Endothelial cell of umbilical vein (primary cell): ENCODE measurements at regions not wholly inside any gene's neighbourhood (a gene's known extent, or its start where the extent isn't known, plus 50 kb on each side); places are given as distances from the start of the nearest gene placed in this dataset.

Source experiments
- BruUV-seq: library from RNA; stranded (reverse); fragments of 400-500 nt; replicated peaks from 2 replicates; lab custom pipeline; 2021; lab: Mats Ljungman, UMichigan
- CTCF ChIA-PET: fragments of 300-600, 350-600 bp; sonication (Branson Sonifier 250); formaldehyde crosslinking; loops from one replicate; lab custom pipeline; 2021; ENCODE audit warnings: antibody characterized with exemption, inconsistent platforms; lab: Charles Lee
- POLR2A ChIA-PET: fragments of 300-600, 350-600 bp; sonication (Branson Sonifier 250); formaldehyde crosslinking; loops from one replicate; lab custom pipeline; 2021; ENCODE audit warnings: antibody characterized with exemption, inconsistent platforms; lab: Charles Lee
- DNase-seq: peaks from one replicate; pipeline ENCODE4 v3.0.0-alpha.2; 2011; ENCODE audit warnings: low read depth, low spot score
- FAIRE-seq: peaks from 2 replicates; lab custom pipeline; 2011; peaks lifted over from hg19 to GRCh38; lab: Jason Lieb, UNC
- H2AFZ ChIP-seq: 2 replicates; pipeline ENCODE4 v1.6.0; 2012; ENCODE audit warnings: low read depth, low read length, control low read depth, inconsistent platforms
- H3K27ac ChIP-seq: 2 replicates; pipeline ENCODE4 v1.5.1; 2011; ENCODE audit warnings: low read depth, mild to moderate bottlenecking, control low read depth, low read length, moderate library complexity; ENCODE audit not compliant: insufficient read depth
- H3K27me3 ChIP-seq, 2 experiments: 2 replicates each; pipeline versions ENCODE4 v1.6.0 to v1.6.1; 2011; ENCODE audit warnings: low read length in 2 of 2, mixed read lengths in 1 of 2; ENCODE audit not compliant: control insufficient read depth in 2 of 2, insufficient read depth in 2 of 2
- H3K36me3 ChIP-seq, 2 experiments: 2 replicates in 1 of 2; 3 replicates in 1 of 2; pipeline ENCODE4 v1.5.1; 2011; ENCODE audit warnings: low read length in 2 of 2, mild to moderate bottlenecking in 1 of 2, moderate library complexity in 1 of 2; ENCODE audit not compliant: control insufficient read depth in 2 of 2, insufficient read depth in 2 of 2; ENCODE audit errors: extremely low read depth in 1 of 2
- H3K4me1 ChIP-seq: 3 replicates; pipeline ENCODE4 v1.5.1; 2011; ENCODE audit warnings: mild to moderate bottlenecking, low read length; ENCODE audit not compliant: control insufficient read depth, insufficient read depth; ENCODE audit errors: extremely low read depth
- H3K4me2 ChIP-seq: 2 replicates; pipeline ENCODE4 v1.6.1; 2011; ENCODE audit warnings: low read length, control low read depth, mixed read lengths; ENCODE audit not compliant: insufficient read depth
- H3K4me3 ChIP-seq, 3 experiments: fragments of 200-600 bp in 1 of 3; sonication (generic), shearing (Covaris generic) in 1 of 3; replicated peaks in 1 of 3; 2 replicates each; pipeline ENCODE4 v1.5.1; 2011 to 2016; ENCODE audit warnings: control low read depth in 3 of 3, low read length in 3 of 3, mild to moderate bottlenecking in 2 of 3, inconsistent platforms in 1 of 3, low read depth in 1 of 3, moderate library complexity in 1 of 3; ENCODE audit not compliant: insufficient read depth in 1 of 3
- H3K79me2 ChIP-seq: 2 replicates; pipeline ENCODE4 v1.6.0; 2012; ENCODE audit warnings: low read length, inconsistent platforms; ENCODE audit not compliant: control insufficient read depth, insufficient read depth
- H3K9ac ChIP-seq: replicated peaks from 2 replicates; pipeline ENCODE3; 2011; ENCODE audit warnings: low read length, control low read depth; ENCODE audit not compliant: insufficient read depth; ENCODE audit errors: extremely low read depth
- H3K9me1 ChIP-seq: replicated peaks from 3 replicates; pipeline ENCODE4 v1.6.0; 2011; ENCODE audit warnings: mild to moderate bottlenecking, low read length; ENCODE audit not compliant: control insufficient read depth, insufficient read depth; ENCODE audit errors: extremely low read depth
- H3K9me3 ChIP-seq: replicated peaks from 2 replicates; pipeline ENCODE4 v1.5.1; 2012; ENCODE audit warnings: low read length, inconsistent platforms; ENCODE audit not compliant: control insufficient read depth, insufficient read depth
- H4K20me1 ChIP-seq: replicated peaks from 2 replicates; pipeline ENCODE3; 2011; ENCODE audit warnings: mild to moderate bottlenecking, low read length; ENCODE audit not compliant: control insufficient read depth, insufficient read depth; ENCODE audit errors: extremely low read depth
- EZH2 ChIP-seq: IDR thresholded peaks from 2 replicates; pipeline ENCODE4 v1.6.1; 2012; ENCODE audit warnings: borderline replicate concordance, low read depth, mild to moderate bottlenecking, moderate library complexity, low read length, inconsistent platforms; ENCODE audit not compliant: severe bottlenecking
- JUN ChIP-seq: IDR thresholded peaks from 2 replicates; pipeline ENCODE4 v1.6.1; 2011; ENCODE audit warnings: borderline replicate concordance, low read depth; ENCODE audit not compliant: insufficient read length, insufficient read depth
- MAX ChIP-seq: IDR thresholded peaks from 2 replicates; pipeline ENCODE4 v1.6.1; 2011; ENCODE audit not compliant: insufficient read depth, insufficient read length
- MYC ChIP-seq: IDR thresholded peaks from one replicate; pipeline ENCODE4 v1.6.1; 2011; ENCODE audit warnings: mild to moderate bottlenecking, low read depth, low read length
- POLR2A ChIP-seq: IDR thresholded peaks from 2 replicates; pipeline ENCODE4 v1.6.1; 2012; ENCODE audit warnings: low read depth, mild to moderate bottlenecking, control low read depth, low read length
- POLR2AphosphoS5 ChIP-seq: IDR thresholded peaks from 2 replicates; pipeline ENCODE4 v1.6.1; 2012; ENCODE audit warnings: low read depth, mild to moderate bottlenecking, control low read depth, low read length, moderate library complexity; ENCODE audit not compliant: insufficient read depth
- dilution Hi-C: fragments of 300-500 bp; cut with MboI; formaldehyde crosslinking; loops from one replicate; pipeline ENCODE4 v1.15.0; 2019; ENCODE audit warnings: low sequenced_read_pairs; ENCODE audit not compliant: extremely low pct_ligation_motif_present
- intact Hi-C: fragments of 100-400 bp; cut with micrococcal nuclease; formaldehyde crosslinking; loops from one replicate; pipeline ENCODE4 v1.10.0; 2022
- TF ChIP-seq, protein P1 (sequence below), 2 donors: IDR thresholded peaks; 1 replicate in 1 of 2; 2 replicates in 1 of 2; pipeline ENCODE4 v1.5.1; 2011; ENCODE audit warnings: low read length in 2 of 2, mild to moderate bottlenecking in 2 of 2, moderate library complexity in 2 of 2, control low read depth in 1 of 2, inconsistent platforms in 1 of 2, low read depth in 1 of 2; ENCODE audit not compliant: insufficient read depth in 1 of 2; ENCODE audit errors: extremely low read depth in 1 of 2

GRCh38 chr17:56020369-56020768 lies 132.9 kb upstream of the ANKFN1 start:
- FAIRE-seq (no peak), DNase-seq (no peak)
- H2AFZ ChIP-seq, result no peak overlapping the region
- H3K9me3 ChIP-seq, result no peaks in the 10 kb centered on the region
- H3K4me2 ChIP-seq, result no peak overlapping the region
- no peak overlapping the region for H3K27ac ChIP-seq
- H3K4me1 ChIP-seq, result no peaks in the 10 kb centered on the region
- TF ChIP-seq MYC, result no peak
- TF ChIP-seq POLR2AphosphoS5, result no peak
- no peak for TF ChIP-seq JUN
- TF ChIP-seq EZH2, result no peak
- TF ChIP-seq, protein P1, sequence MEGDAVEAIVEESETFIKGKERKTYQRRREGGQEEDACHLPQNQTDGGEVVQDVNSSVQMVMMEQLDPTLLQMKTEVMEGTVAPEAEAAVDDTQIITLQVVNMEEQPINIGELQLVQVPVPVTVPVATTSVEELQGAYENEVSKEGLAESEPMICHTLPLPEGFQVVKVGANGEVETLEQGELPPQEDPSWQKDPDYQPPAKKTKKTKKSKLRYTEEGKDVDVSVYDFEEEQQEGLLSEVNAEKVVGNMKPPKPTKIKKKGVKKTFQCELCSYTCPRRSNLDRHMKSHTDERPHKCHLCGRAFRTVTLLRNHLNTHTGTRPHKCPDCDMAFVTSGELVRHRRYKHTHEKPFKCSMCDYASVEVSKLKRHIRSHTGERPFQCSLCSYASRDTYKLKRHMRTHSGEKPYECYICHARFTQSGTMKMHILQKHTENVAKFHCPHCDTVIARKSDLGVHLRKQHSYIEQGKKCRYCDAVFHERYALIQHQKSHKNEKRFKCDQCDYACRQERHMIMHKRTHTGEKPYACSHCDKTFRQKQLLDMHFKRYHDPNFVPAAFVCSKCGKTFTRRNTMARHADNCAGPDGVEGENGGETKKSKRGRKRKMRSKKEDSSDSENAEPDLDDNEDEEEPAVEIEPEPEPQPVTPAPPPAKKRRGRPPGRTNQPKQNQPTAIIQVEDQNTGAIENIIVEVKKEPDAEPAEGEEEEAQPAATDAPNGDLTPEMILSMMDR (IDR thresholded peaks at IDR 0.05; ENCODE audit: extremely low read depth in 1 of 2, insufficient read depth in 1 of 2, low read depth in 1 of 2, low read length in 2 of 2), result no peak
- no peak for TF ChIP-seq POLR2A
- no peak for TF ChIP-seq MAX
- BruUV-seq, result no TSS peak
- ChIA-PET CTCF (no interaction called here), POLR2A (no interaction called here)
- no peaks in the 10 kb centered on the region for H3K36me3 ChIP-seq
- no peaks in the 10 kb centered on the region for H4K20me1 ChIP-seq
- H3K9me1 ChIP-seq, result no peaks in the 10 kb centered on the region
- dilution Hi-C loops (no loop called here), intact Hi-C loops (no loop called here)
- H3K9ac ChIP-seq, result no peak overlapping the region
- no peaks in the 10 kb centered on the region for H3K79me2 ChIP-seq
- no peaks in the 10 kb centered on the region for H3K27me3 ChIP-seq
- no peak overlapping the region for H3K4me3 ChIP-seq
